Lung (tissue), 11 donors: ENCODE measurements at regions not wholly inside any gene's neighbourhood (a gene's known extent, or its start where the extent isn't known, plus 50 kb on each side); places are given as distances from the start of the nearest gene placed in this dataset.

Source experiments
- ATAC-seq: fragments of 200-7000 bp; cut with Tn5 transposase; one replicate; pipeline ENCODE4 v1.9.1; 2020; ENCODE audit warnings: moderate number of reproducible peaks; ENCODE audit not compliant: insufficient read depth, low FRiP score
- DNase-seq, 3 donors: peaks; one replicate each; pipeline ENCODE4 v3.0.0-alpha.2; 2013 to 2017
- H3K27ac ChIP-seq, 2 donors: one replicate each; pipeline ENCODE4 v1.5.1; 2013; ENCODE audit warnings: mild to moderate bottlenecking in 2 of 2, moderate library complexity in 2 of 2, control low read depth in 1 of 2, inconsistent platforms in 1 of 2, low read depth in 1 of 2, low read length in 1 of 2
- H3K27me3 ChIP-seq, 3 donors: one replicate each; pipeline ENCODE4 v1.5.1; 2013; ENCODE audit warnings: low read length in 2 of 3; ENCODE audit not compliant: control insufficient read depth in 3 of 3, insufficient read depth in 3 of 3
- H3K36me3 ChIP-seq, 4 donors: one replicate each; pipeline ENCODE4 v1.5.1; 2013; ENCODE audit warnings: low read length in 4 of 4, mild to moderate bottlenecking in 1 of 4, moderate library complexity in 1 of 4; ENCODE audit not compliant: control insufficient read depth in 4 of 4, insufficient read depth in 4 of 4
- H3K4me1 ChIP-seq, 5 donors: one replicate each; pipeline ENCODE4 v1.5.1; 2013; ENCODE audit warnings: low read length in 5 of 5, mild to moderate bottlenecking in 2 of 5, moderate library complexity in 1 of 5; ENCODE audit not compliant: control insufficient read depth in 5 of 5, insufficient read depth in 5 of 5
- H3K4me3 ChIP-seq: one replicate; pipeline ENCODE4 v1.5.1; 2013; ENCODE audit warnings: mild to moderate bottlenecking, control low read depth, moderate library complexity
- H3K9ac ChIP-seq, 2 donors: one replicate each; pipeline ENCODE4 v1.5.1; 2013; ENCODE audit warnings: low read length in 2 of 2, control low read depth in 1 of 2; ENCODE audit not compliant: insufficient read depth in 1 of 2
- H3K9me3 ChIP-seq, 4 donors: one replicate each; pipeline ENCODE4 v1.5.1; 2013; ENCODE audit warnings: low read length in 3 of 4, mild to moderate bottlenecking in 1 of 4, moderate library complexity in 1 of 4; ENCODE audit not compliant: control insufficient read depth in 4 of 4, insufficient read depth in 3 of 4
- WGBS, 2 donors: extraction: QIAGEN DNeasy Blood & Tissue Kit; methylation state at CpG; one replicate each; pipeline ENCODE4 v1.1.7; 2013; 5-methylcytosine and 5-hydroxymethylcytosine counted together
- TF ChIP-seq, protein P1 (sequence below): IDR thresholded peaks from 2 replicates; pipeline ENCODE4 v1.5.1; 2012; ENCODE audit warnings: mild to moderate bottlenecking; ENCODE audit errors: control extremely low read depth, extremely low read depth
- donor health status: control.
- donor health status: control.
- donor health status: Bipolar disorder and iron deficiency.
- donor health status: healthy.
- donor health status: DM: yes; HTN: yes; CAD: no.

DNA sequence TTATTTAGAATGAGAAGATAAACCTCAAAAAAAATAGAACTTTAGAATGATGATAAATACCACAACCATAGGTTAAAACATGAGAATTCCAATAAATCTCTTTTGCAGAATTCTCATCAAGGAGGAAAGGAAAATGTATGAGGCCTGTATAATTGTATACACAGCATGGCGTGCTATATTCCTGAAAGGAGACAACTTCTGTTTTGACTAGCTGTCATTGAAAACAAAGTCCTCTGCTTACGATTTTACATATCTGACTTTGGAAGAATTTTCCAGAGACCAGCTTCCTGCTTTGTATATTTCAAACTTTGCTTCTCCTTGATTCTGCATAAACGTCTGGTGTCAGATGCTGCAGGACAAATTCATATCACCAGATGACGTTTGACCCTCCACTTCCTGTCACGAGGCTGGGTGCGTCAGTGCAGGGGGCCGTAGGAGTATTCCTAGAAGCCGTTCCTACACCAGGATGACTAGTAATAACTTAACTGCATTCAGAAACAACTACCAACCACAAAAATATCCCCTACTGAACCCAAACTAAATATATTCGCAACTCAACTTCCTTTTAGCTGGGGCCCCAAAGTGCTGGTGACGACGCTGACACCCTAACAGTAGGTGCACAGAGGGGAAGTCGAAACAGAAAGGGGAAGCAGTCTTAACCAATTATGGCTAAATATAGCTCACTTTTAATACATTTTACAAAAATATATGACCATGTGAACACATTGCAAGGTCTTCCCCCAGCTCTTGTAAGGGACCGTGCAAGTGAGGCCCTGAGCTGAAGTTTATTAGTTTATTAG is 178.6 kb upstream of the INHBA start:
- WGBS, 2 donors: 19 to 44% methylated on average over 13 of the region's 13 CpGs
- peak; percentile 56 for ATAC-seq
- Histone ChIP-seq H3K27ac (peak overlapping the region in 1 of 2 donors; percentile 80), H3K27me3 (no peaks in the 10 kb centered on the region), H3K36me3 (no peaks in the 10 kb centered on the region), H3K4me1 (peaks cover 0 to 17% (median 4%) of the 10 kb centered on the region in 5 donors), H3K4me3 (no peak overlapping the region), H3K9me3 (peaks cover 0 to 3% (median 0%) of the 10 kb centered on the region in 4 donors), H3K9ac (no peak overlapping the region)
- peak in 1 of 3 donors; percentile 38 for DNase-seq
- TF ChIP-seq, protein P1, sequence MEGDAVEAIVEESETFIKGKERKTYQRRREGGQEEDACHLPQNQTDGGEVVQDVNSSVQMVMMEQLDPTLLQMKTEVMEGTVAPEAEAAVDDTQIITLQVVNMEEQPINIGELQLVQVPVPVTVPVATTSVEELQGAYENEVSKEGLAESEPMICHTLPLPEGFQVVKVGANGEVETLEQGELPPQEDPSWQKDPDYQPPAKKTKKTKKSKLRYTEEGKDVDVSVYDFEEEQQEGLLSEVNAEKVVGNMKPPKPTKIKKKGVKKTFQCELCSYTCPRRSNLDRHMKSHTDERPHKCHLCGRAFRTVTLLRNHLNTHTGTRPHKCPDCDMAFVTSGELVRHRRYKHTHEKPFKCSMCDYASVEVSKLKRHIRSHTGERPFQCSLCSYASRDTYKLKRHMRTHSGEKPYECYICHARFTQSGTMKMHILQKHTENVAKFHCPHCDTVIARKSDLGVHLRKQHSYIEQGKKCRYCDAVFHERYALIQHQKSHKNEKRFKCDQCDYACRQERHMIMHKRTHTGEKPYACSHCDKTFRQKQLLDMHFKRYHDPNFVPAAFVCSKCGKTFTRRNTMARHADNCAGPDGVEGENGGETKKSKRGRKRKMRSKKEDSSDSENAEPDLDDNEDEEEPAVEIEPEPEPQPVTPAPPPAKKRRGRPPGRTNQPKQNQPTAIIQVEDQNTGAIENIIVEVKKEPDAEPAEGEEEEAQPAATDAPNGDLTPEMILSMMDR: no peak

DNA sequence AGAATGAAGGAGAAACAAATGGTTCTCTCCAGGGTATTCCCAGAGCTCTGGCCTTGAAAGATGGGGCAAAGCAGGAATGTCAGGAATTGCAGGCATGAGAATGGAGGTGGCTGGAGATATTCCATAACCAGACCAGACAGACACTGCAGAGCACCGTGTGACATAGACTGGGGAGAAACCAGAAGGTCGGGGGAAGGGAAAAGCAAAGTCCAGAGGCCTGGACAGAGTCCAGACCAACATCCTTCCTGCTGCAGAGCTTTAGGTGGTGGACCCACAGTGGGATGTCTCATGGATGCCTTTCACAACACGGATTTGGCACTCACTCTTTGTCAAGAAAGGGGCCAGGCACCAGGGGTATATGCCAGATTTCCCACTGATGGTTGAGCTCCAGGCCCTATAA is 177.2 kb upstream of the INHBA start:
- peak overlapping the region in 1 of 2 donors; percentile 1 for H3K27ac ChIP-seq

DNA sequence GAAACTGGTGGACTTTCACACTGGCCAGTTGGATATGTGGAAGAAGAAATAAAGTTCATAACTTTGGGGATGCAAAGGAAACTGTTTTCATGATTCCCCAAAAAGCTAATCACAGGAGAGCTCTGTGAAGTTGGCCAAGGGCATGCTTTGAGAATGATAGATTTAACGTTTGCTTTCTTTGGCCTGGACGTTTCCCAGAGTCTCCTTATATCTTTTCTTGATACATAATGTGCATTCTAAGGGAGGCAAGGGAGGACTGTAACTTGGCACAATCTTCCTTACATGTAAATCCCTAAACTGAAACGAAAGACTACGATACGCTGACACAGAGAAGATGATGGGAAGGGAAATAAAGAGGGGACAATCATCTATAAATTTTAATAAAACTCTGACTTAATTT is 176.5 kb upstream of the INHBA start:
- Histone ChIP-seq H3K4me3 (no peak overlapping the region), H3K9ac (no peak overlapping the region), H3K27me3 (no peaks in the 10 kb centered on the region), H3K4me1 (peaks cover 0 to 15% (median 2%) of the 10 kb centered on the region in 5 donors), H3K27ac (no peak overlapping the region), H3K36me3 (no peaks in the 10 kb centered on the region), H3K9me3 (peaks cover 0 to 6% (median 0%) of the 10 kb centered on the region in 4 donors)
- TF ChIP-seq, protein P1: no peak
- no peak for DNase-seq
- WGBS, 2 donors: 79 to 83% methylated on average over 5 of the region's 5 CpGs
- no peak for ATAC-seq

More for the DNA sequence above, 177.2 kb upstream of the INHBA start:
- Histone ChIP-seq H3K9ac (no peak overlapping the region), H3K4me3 (no peak overlapping the region), H3K4me1 (peaks cover 0 to 15% (median 2%) of the 10 kb centered on the region in 5 donors), H3K9me3 (peaks cover 0 to 6% (median 0%) of the 10 kb centered on the region in 4 donors), H3K27me3 (no peaks in the 10 kb centered on the region), H3K36me3 (no peaks in the 10 kb centered on the region)
- WGBS, 2 donors: 11 to 25% methylated on average over 3 of the region's 3 CpGs
- ATAC-seq: no peak
- TF ChIP-seq, protein P1: no peak
- no peak for DNase-seq
